ENCODE measurements at regions not wholly inside any gene's neighbourhood (a gene's known extent, or its start where the extent isn't known, plus 50 kb on each side); places are given as distances from the start of the nearest gene placed in this dataset.
A peak's percentile ranks its signal among the peaks of the same experiment; 100 is the strongest.

DNA sequence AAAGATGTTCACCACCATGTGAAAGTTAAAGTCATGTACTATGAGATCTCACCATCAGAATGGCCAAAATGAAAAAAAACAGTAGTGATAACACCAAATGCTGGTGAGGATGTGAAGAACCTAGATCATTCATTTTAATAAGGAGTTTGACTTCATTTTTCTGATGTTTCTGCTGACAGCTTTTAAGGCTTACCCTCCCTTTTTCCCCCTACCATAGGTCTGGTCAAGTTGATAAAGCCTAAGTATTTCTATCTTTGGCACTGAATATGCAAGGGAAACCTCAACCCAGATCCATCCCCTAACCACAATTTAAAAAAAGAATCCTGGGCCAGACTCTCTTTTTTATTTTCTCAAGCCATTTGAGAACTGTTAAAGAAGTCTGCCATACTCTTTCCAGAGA is 689.6 kb upstream of the FOXG1 start:
- peak overlapping the region in 8 of 11 experiments; percentile 16 to 60 (median 34); a peak in 14 of 22 replicates for H3K4me2 ChIP-seq
- no peak overlapping the region for H3K27ac ChIP-seq
- no peak overlapping the region for H3K9ac ChIP-seq
- peaks cover 0 to 13% (median 8%) of the 10 kb centered on the region in 10 experiments; a peak in 5 of 20 replicates for H3K4me1 ChIP-seq
- TF ChIP-seq Cebpa-rat (IDR thresholded peaks at IDR 0.05) = no peak
- H4K20me1 ChIP-seq = no peaks in the 10 kb centered on the region
- H3K4me3 ChIP-seq = no peak overlapping the region
- H3K27me3 ChIP-seq = no peaks in the 10 kb centered on the region
- no peaks in the 10 kb centered on the region for H3K36me3 ChIP-seq
- no peaks in the 10 kb centered on the region for H3K9me3 ChIP-seq (replicated peaks in 1 of 11)

DNA sequence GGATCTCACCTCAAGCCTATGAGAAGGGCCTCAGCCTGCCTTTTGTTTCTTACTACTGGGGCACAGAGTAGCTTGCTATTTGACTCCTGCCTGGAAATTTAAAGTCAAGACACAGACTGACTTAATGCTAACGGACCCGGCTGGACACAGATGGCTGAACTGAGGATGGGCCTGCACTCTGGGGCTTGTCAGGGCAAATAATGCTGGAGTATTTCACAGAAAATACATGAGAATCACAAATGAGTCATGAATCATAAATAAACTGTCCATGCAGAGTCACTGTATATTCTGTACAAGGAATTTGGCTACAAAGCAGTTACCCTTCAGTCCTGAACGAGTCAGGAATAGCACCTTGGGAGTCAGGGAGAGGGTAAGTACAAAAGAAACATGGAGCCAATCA is 683.2 kb upstream of the FOXG1 start:
- TF ChIP-seq Cebpa-rat (IDR thresholded peaks at IDR 0.05) = no peak
- no peaks in the 10 kb centered on the region for H3K36me3 ChIP-seq
- no peak overlapping the region for H3K9ac ChIP-seq

DNA sequence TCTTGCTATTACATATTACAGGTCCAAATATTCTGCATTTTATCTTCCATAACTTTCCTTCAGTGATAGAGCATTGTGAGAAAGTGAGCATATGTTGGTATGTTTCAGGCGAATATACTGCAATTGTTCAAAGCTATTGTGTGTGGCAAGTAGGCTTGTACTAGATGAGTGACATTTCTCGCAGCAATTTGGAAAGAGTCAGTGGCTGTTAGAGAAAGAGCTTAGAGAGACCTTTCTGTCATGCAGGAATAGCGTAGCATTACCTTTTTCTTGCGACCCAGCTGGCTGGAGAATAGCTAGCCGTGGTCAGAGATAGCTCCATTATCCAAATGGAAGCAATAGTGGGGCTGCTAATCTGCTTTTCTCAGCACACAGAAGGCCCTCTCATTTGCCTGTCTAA is 678.5 kb upstream of the FOXG1 start:
- TF ChIP-seq Cebpa-rat (IDR thresholded peaks at IDR 0.05) = no peak
- Histone ChIP-seq H3K27me3 (no peaks in the 10 kb centered on the region), H3K27ac (no peak overlapping the region), H3K4me1 (no peaks in the 10 kb centered on the region), H4K20me1 (no peaks in the 10 kb centered on the region), H3K4me2 (no peak overlapping the region), H3K9me3 (replicated peaks in 1 of 11) (no peaks in the 10 kb centered on the region), H3K36me3 (no peaks in the 10 kb centered on the region), H3K9ac (no peak overlapping the region), H3K4me3 (no peak overlapping the region)

More for the DNA sequence above, 683.2 kb upstream of the FOXG1 start:
- H3K27me3 ChIP-seq = no peaks in the 10 kb centered on the region
- no peak overlapping the region for H3K27ac ChIP-seq
- no peaks in the 10 kb centered on the region for H4K20me1 ChIP-seq
- 0 out of 20 replicates have a peak, but pooled peaks cover 0 to under 1% (median 0%) of the 10 kb centered on the region in 10 experiments for H3K4me1 ChIP-seq
- no peaks in the 10 kb centered on the region for H3K9me3 ChIP-seq (replicated peaks in 1 of 11)
- no peak overlapping the region for H3K4me3 ChIP-seq
- no peak overlapping the region for H3K4me2 ChIP-seq

DNA sequence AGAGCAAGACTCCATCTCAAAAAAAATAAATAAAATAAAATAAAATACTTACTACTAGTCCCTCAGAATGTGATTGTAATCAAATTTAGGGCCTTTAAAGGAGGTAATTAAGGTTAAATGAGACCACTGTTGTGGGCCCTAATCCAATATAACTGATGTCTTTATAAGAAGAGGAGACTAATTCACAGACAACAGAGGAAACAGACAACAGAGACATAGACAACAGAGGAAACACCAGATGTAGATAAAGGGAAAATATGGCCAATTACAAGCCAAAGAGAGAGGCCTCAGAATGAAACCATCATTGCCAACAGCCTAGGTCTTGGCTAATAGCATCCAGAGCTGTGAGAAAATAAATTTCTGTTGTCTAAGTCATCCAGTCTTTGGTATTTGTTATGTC is 669.0 kb upstream of the FOXG1 start:
- H3K27ac ChIP-seq = no peak overlapping the region
- H3K4me1 ChIP-seq = no peaks in the 10 kb centered on the region
- H3K36me3 ChIP-seq = no peaks in the 10 kb centered on the region
- H3K4me3 ChIP-seq = no peak overlapping the region
- no peak overlapping the region for H3K9ac ChIP-seq
- H3K27me3 ChIP-seq = no peaks in the 10 kb centered on the region
- TF ChIP-seq Cebpa-rat (IDR thresholded peaks at IDR 0.05) = no peak
- peaks cover 0 to 5% (median 0%) of the 10 kb centered on the region in 11 experiments; a peak in 3 of 22 replicates for H3K9me3 ChIP-seq (replicated peaks in 1 of 11)
- no peaks in the 10 kb centered on the region for H4K20me1 ChIP-seq
- no peak overlapping the region for H3K4me2 ChIP-seq

DNA sequence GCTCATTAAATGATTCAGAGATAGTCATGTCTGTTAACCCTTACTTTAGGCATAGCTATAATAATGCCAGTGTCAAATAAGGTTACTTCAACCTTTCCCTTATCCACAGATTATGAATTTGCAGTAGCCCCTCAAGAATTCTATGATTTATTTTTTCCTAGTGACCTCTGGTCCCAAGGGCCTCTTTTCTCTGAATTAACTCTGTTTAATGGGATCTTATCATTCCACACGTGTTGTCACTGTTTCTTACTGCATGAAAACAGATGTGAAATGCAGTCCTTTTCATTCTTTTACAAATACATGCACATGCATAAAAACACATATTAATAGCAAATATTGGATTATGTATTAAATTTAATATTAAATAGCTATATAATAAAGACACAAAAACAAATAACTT is 667.7 kb upstream of the FOXG1 start:
- Histone ChIP-seq H3K4me1 (no peaks in the 10 kb centered on the region), H4K20me1 (no peaks in the 10 kb centered on the region), H3K4me3 (no peak overlapping the region), H3K4me2 (no peak overlapping the region), H3K27ac (no peak overlapping the region), H3K9ac (no peak overlapping the region), H3K9me3 (replicated peaks in 1 of 11) (peaks cover 0 to 5% (median 0%) of the 10 kb centered on the region in 11 experiments; a peak in 3 of 22 replicates), H3K36me3 (no peaks in the 10 kb centered on the region), H3K27me3 (no peaks in the 10 kb centered on the region)
- TF ChIP-seq Cebpa-rat (IDR thresholded peaks at IDR 0.05) = no peak

DNA sequence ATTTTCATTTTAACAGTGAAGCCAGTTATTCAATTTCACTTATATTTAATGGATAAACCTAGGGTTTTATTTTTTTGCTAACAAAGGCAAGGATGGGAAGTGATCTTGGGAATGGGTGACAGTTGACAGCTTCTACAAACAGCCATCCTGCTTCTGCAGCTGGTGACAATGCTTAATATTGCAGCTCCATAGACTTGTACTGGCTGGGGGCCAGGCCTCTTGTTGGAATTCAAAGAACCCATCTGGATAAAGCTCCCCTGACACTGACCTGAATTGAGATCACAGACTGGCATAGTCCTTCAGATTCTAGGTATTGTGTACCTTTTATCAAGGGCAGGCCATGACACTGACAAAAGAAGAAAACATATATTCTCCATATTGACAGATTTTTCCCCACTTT is 664.6 kb upstream of the FOXG1 start:
- no peak overlapping the region for H3K4me2 ChIP-seq
- no peak overlapping the region for H3K9ac ChIP-seq
- no peaks in the 10 kb centered on the region for H4K20me1 ChIP-seq
- H3K9me3 ChIP-seq (replicated peaks in 1 of 11) = peaks cover 0 to 5% (median 0%) of the 10 kb centered on the region in 11 experiments; a peak in 3 of 22 replicates
- no peak overlapping the region for H3K27ac ChIP-seq
- H3K4me1 ChIP-seq = no peaks in the 10 kb centered on the region
- H3K27me3 ChIP-seq = no peaks in the 10 kb centered on the region
- no peaks in the 10 kb centered on the region for H3K36me3 ChIP-seq
- no peak overlapping the region for H3K4me3 ChIP-seq
- TF ChIP-seq Cebpa-rat (IDR thresholded peaks at IDR 0.05) = no peak

DNA sequence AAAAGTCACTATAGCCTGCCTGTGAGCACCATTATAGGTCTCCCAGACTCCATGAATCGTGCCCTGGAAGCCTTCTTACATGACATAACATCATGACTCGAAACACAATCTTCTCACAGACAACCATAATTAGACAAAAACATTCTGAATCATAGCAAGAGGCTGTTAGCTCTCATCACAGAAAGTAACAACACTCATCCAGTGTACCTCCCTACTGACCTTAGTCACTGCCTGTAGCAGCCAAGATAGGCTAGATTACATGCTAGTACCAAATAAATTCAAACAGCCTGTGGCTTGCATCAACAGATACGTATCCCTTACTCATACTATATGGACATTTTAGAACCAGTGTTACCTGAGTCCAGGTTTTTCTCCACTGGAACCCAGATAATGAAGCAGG is 663.8 kb upstream of the FOXG1 start:
- H4K20me1 ChIP-seq = no peaks in the 10 kb centered on the region
- TF ChIP-seq Cebpa-rat (IDR thresholded peaks at IDR 0.05) = no peak
- no peaks in the 10 kb centered on the region for H3K27me3 ChIP-seq
- H3K4me1 ChIP-seq = no peaks in the 10 kb centered on the region
- no peak overlapping the region for H3K9ac ChIP-seq
- H3K4me2 ChIP-seq = no peak overlapping the region
- no peak overlapping the region for H3K27ac ChIP-seq
- no peak overlapping the region for H3K4me3 ChIP-seq
- H3K9me3 ChIP-seq (replicated peaks in 1 of 11) = peaks cover 0 to 5% (median 0%) of the 10 kb centered on the region in 11 experiments; a peak in 3 of 22 replicates
- no peaks in the 10 kb centered on the region for H3K36me3 ChIP-seq

DNA sequence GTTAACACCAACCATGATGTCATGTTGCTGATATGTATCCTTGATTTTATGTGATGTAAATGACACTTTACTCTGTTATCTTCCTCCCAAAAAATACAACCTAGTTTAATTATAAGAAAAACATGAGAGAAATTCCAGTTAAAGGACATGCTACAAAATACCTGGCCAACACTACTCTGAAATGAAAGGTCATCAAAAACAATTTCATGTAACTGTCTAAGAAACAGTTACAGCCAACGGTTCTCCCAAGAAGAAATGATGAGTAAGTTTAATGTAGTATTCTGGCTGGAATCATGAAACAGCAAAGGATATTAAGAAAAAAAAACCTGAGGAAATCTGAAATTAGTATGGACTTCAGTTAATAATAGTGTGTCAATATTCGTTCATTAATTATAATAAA is 653.3 kb upstream of the FOXG1 start:
- Histone ChIP-seq H3K4me3 (no peak overlapping the region), H3K4me2 (no peak overlapping the region), H3K4me1 (no peaks in the 10 kb centered on the region), H4K20me1 (no peaks in the 10 kb centered on the region), H3K27ac (no peak overlapping the region), H3K9ac (no peak overlapping the region), H3K9me3 (replicated peaks in 1 of 11) (no peaks in the 10 kb centered on the region), H3K27me3 (no peaks in the 10 kb centered on the region), H3K36me3 (no peaks in the 10 kb centered on the region)
- no peak for TF ChIP-seq Cebpa-rat (IDR thresholded peaks at IDR 0.05)

DNA sequence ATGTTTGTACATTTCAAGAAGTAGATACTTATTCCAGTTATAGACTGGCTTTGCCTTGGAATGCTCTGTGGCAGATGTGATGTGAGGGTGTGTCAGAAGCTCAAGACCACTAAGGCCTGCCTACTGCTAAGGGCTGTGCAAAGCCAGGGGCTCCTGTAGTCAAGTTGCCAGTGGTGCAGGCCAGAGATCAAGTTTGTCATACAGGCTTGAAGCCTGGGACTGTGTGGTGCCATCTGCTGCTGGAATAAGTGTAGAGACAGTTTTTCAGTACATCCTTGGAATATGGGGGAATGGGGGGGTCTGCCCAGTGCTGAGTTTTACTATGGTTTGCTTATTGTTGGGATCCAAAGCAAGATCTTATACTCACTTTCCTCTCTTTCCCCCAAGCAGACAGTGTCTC is 649.9 kb upstream of the FOXG1 start:
- Histone ChIP-seq H3K4me3 (no peak overlapping the region), H3K4me2 (no peak overlapping the region), H3K27me3 (no peaks in the 10 kb centered on the region), H3K36me3 (no peaks in the 10 kb centered on the region), H4K20me1 (no peaks in the 10 kb centered on the region), H3K9me3 (replicated peaks in 1 of 11) (no peaks in the 10 kb centered on the region), H3K4me1 (no peaks in the 10 kb centered on the region), H3K9ac (no peak overlapping the region), H3K27ac (no peak overlapping the region)
- TF ChIP-seq Cebpa-rat (IDR thresholded peaks at IDR 0.05) = no peak

DNA sequence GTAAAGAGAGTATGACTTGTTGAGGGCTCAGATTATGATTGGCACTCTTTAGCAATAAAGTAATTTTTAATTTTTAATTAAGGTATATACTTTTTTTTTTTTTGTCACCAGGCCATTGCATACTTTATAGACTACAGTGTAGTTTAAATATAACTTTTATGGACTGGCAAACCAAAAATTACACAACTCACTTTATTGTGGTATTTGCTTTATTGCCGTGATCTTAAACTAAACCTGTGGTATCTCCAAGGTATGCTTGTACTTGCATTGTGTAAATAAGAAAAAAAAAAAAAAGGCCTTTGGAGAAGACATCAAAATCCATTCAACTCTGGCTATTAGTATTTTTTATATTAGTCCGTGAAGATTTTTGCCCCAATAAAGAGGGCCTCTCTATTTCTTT is 646.7 kb upstream of the FOXG1 start:
- no peaks in the 10 kb centered on the region for H3K4me1 ChIP-seq
- no peaks in the 10 kb centered on the region for H3K9me3 ChIP-seq (replicated peaks in 1 of 11)
- no peak overlapping the region for H3K4me3 ChIP-seq
- no peak overlapping the region for H3K9ac ChIP-seq
- H3K27ac ChIP-seq = no peak overlapping the region
- TF ChIP-seq Cebpa-rat (IDR thresholded peaks at IDR 0.05) = no peak
- H4K20me1 ChIP-seq = no peaks in the 10 kb centered on the region
- no peak overlapping the region for H3K4me2 ChIP-seq
- H3K36me3 ChIP-seq = no peaks in the 10 kb centered on the region
- H3K27me3 ChIP-seq = no peaks in the 10 kb centered on the region
